ENCODE measurements at regions not wholly inside any gene's neighbourhood (a gene's known extent, or its start where the extent isn't known, plus 50 kb on each side); places are given as distances from the start of the nearest gene placed in this dataset.
A peak's percentile ranks its signal among the peaks of the same experiment; 100 is the strongest.

- DNase-seq: no peak
Observed at GRCh38 chr5:129821477-129822131, 73.7 kb downstream of the MINAR2 start.

- DNase-seq: no peak
Observed at GRCh38 chr5:129830288-129830687, 74.0 kb upstream of the CHSY3 start.

GRCh38 chr5:129836321-129836720, 67.9 kb upstream of the CHSY3 start:
- DNase-seq: peak in 1 of 2 donors; percentile 9

GRCh38 chr5:129844764-129845163, 59.5 kb upstream of the CHSY3 start:
- no peak for DNase-seq

- DNase-seq: peak; percentile 64 to 68
Observed at GRCh38 chr5:129852747-129853352, 51.4 kb upstream of the CHSY3 start.

- peak; percentile 2 to 7 for DNase-seq
Observed at GRCh38 chr5:129853588-129853987, 50.7 kb upstream of the CHSY3 start.

Measured in inflammatory macrophage (primary cell).